Ishikawa (cell line): ENCODE measurements at regions not wholly inside any gene's neighbourhood (a gene's known extent, or its start where the extent isn't known, plus 50 kb on each side); places are given as distances from the start of the nearest gene placed in this dataset.

ENCODE experiments used
- CEBPB ChIP-seq: IDR thresholded peaks from 2 replicates; pipeline ENCODE4 v1.6.1; 2012
- CREB1 ChIP-seq: IDR thresholded peaks from 2 replicates; pipeline ENCODE4 v1.6.1; 2012; ENCODE audit warnings: low read depth
- EGR1 ChIP-seq: IDR thresholded peaks from 2 replicates; pipeline ENCODE4 v1.6.1; 2012
- EP300 ChIP-seq: IDR thresholded peaks from 2 replicates; pipeline ENCODE4 v1.6.1; 2012; ENCODE audit warnings: borderline replicate concordance
- NFIC ChIP-seq: IDR thresholded peaks from 2 replicates; pipeline ENCODE4 v1.6.1; 2012
- RAD21 ChIP-seq: IDR thresholded peaks from 2 replicates; pipeline ENCODE4 v1.6.1; 2012; ENCODE audit warnings: low read depth
- TAF1 ChIP-seq: IDR thresholded peaks from 2 replicates; pipeline ENCODE4 v1.6.1; 2012; ENCODE audit warnings: low read depth, mild to moderate bottlenecking
- TCF12 ChIP-seq: IDR thresholded peaks from 2 replicates; pipeline ENCODE4 v1.6.1; 2012; ENCODE audit warnings: low read depth
- TEAD4 ChIP-seq: IDR thresholded peaks from 2 replicates; pipeline ENCODE4 v1.6.1; 2012
- YY1 ChIP-seq: IDR thresholded peaks from 2 replicates; pipeline ENCODE4 v1.6.1; 2012; ENCODE audit warnings: low read depth
- ZBTB7A ChIP-seq: IDR thresholded peaks from 2 replicates; pipeline ENCODE4 v1.6.1; 2012; ENCODE audit warnings: low read depth
- TF ChIP-seq, protein P1 (sequence below): IDR thresholded peaks from 2 replicates; pipeline ENCODE4 v1.6.1; 2012; ENCODE audit warnings: low read depth, mild to moderate bottlenecking
- TF ChIP-seq, protein P2 (sequence below): IDR thresholded peaks from 2 replicates; pipeline ENCODE4 v1.6.1; 2012
- TF ChIP-seq, protein P3 (sequence below): IDR thresholded peaks from 2 replicates; pipeline ENCODE4 v1.6.1; 2012

DNA sequence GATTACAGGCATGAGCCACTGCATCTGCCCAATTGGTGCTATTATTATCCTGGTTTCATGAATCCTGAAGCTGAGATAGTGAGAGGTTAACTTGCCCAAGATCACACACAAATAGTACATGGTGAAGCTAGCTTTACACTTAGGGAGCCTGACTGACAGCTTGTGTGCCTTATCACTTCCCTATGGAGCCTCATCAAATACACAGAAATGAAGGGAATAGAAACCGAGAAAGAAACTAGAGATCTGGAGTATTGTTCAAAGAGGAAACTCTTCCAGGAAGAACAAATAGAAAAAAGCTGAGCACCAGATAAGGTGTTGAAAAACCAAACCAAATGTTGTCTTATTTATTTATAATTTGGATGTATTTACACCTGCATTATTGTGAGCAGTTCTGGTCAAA lies 155.0 kb upstream of the CITED2 start:
- TF ChIP-seq TAF1 (no peak), NFIC (no peak), YY1 (no peak), EP300 (no peak), RAD21 (no peak), CEBPB (no peak), TCF12 (no peak), CREB1 (no peak), EGR1 (no peak), ZBTB7A (no peak), TEAD4 (no peak)
- TF ChIP-seq, protein P1, sequence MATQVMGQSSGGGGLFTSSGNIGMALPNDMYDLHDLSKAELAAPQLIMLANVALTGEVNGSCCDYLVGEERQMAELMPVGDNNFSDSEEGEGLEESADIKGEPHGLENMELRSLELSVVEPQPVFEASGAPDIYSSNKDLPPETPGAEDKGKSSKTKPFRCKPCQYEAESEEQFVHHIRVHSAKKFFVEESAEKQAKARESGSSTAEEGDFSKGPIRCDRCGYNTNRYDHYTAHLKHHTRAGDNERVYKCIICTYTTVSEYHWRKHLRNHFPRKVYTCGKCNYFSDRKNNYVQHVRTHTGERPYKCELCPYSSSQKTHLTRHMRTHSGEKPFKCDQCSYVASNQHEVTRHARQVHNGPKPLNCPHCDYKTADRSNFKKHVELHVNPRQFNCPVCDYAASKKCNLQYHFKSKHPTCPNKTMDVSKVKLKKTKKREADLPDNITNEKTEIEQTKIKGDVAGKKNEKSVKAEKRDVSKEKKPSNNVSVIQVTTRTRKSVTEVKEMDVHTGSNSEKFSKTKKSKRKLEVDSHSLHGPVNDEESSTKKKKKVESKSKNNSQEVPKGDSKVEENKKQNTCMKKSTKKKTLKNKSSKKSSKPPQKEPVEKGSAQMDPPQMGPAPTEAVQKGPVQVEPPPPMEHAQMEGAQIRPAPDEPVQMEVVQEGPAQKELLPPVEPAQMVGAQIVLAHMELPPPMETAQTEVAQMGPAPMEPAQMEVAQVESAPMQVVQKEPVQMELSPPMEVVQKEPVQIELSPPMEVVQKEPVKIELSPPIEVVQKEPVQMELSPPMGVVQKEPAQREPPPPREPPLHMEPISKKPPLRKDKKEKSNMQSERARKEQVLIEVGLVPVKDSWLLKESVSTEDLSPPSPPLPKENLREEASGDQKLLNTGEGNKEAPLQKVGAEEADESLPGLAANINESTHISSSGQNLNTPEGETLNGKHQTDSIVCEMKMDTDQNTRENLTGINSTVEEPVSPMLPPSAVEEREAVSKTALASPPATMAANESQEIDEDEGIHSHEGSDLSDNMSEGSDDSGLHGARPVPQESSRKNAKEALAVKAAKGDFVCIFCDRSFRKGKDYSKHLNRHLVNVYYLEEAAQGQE, result no peak
- TF ChIP-seq, protein P2, sequence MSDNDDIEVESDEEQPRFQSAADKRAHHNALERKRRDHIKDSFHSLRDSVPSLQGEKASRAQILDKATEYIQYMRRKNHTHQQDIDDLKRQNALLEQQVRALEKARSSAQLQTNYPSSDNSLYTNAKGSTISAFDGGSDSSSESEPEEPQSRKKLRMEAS, result no peak
- TF ChIP-seq, protein P3, sequence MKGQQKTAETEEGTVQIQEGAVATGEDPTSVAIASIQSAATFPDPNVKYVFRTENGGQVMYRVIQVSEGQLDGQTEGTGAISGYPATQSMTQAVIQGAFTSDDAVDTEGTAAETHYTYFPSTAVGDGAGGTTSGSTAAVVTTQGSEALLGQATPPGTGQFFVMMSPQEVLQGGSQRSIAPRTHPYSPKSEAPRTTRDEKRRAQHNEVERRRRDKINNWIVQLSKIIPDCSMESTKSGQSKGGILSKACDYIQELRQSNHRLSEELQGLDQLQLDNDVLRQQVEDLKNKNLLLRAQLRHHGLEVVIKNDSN, result no peak
